Esophagus muscularis mucosa (tissue), 3 donors: ENCODE measurements at regions not wholly inside any gene's neighbourhood (a gene's known extent, or its start where the extent isn't known, plus 50 kb on each side); places are given as distances from the start of the nearest gene placed in this dataset.

Source experiments
- POLR2A ChIP-seq: fragments of 450-650 bp; IDR thresholded peaks from one replicate; pipeline ENCODE4 v1.6.1; 2017; ENCODE audit warnings: antibody characterized with exemption, moderate library complexity, mild to moderate bottlenecking, low read depth
- TF ChIP-seq, protein P1 (sequence below), 3 experiments: fragments of 200-600 bp in 2 of 3; fragments of 450-650 bp in 1 of 3; sonication (generic) in 2 of 3; IDR thresholded peaks; one replicate each; pipeline ENCODE4 v1.5.1; 2017 to 2019; ENCODE audit warnings: antibody characterized with exemption in 3 of 3, mild to moderate bottlenecking in 2 of 3, moderate library complexity in 1 of 3

DNA sequence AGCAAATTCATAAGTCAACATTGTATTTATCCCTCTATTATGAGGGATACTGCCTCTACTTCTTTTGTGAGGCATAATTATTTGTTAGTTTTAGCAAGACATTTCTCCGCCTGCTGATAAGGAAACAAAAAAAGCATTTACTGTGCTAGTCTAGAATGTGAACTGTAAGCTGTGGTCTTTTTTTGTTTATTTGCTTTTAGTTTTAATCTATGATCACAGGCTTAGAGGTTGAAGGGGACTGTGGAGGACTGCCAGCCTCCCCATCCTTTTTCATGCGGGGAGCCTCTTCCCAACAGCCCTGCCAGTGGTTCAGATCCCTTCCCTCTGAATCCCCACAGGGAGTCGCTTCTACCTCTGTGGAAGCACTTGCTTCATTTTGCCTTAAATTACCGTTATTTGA is 331.0 kb upstream of the ROPN1 start:
- no peak for TF ChIP-seq POLR2A
- TF ChIP-seq, protein P1, sequence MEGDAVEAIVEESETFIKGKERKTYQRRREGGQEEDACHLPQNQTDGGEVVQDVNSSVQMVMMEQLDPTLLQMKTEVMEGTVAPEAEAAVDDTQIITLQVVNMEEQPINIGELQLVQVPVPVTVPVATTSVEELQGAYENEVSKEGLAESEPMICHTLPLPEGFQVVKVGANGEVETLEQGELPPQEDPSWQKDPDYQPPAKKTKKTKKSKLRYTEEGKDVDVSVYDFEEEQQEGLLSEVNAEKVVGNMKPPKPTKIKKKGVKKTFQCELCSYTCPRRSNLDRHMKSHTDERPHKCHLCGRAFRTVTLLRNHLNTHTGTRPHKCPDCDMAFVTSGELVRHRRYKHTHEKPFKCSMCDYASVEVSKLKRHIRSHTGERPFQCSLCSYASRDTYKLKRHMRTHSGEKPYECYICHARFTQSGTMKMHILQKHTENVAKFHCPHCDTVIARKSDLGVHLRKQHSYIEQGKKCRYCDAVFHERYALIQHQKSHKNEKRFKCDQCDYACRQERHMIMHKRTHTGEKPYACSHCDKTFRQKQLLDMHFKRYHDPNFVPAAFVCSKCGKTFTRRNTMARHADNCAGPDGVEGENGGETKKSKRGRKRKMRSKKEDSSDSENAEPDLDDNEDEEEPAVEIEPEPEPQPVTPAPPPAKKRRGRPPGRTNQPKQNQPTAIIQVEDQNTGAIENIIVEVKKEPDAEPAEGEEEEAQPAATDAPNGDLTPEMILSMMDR (IDR thresholded peaks at IDR 0.05): no peak
